ENCODE measurements at regions not wholly inside any gene's neighbourhood (a gene's known extent, or its start where the extent isn't known, plus 50 kb on each side); places are given as distances from the start of the nearest gene placed in this dataset.
"Not testable (repeated sequence)": the region's sequence is repeated elsewhere in the genome, so short reads cannot be mapped to it uniquely, and the experiment has no call there.

GRCh38 chr5:54390539-54391031, 64.9 kb upstream of the HSPB3 start:
- Histone ChIP-seq H3K4me1 (ENCODE audit: control insufficient read depth in 2 of 2, insufficient read depth in 2 of 2, low read length in 2 of 2) (no peaks in the 10 kb centered on the region), H3K9me3 (ENCODE audit: control insufficient read depth in 2 of 3, low read length in 3 of 3) (no peaks in the 10 kb centered on the region), H3K36me3 (ENCODE audit: control insufficient read depth in 2 of 3, insufficient read depth in 3 of 3, low read length in 3 of 3) (no peaks in the 10 kb centered on the region), H3K27me3 (ENCODE audit: control insufficient read depth in 2 of 2, insufficient read depth in 2 of 2, low read length in 2 of 2) (no peaks in the 10 kb centered on the region), H3K27ac (ENCODE audit: low read depth, low read length) (no peak overlapping the region), H3K4me3 (ENCODE audit: low read length) (no peak overlapping the region)
- intact Hi-C loops (cut with micrococcal nuclease): no loop called here
- CTCF ChIA-PET: no interaction called here
- POLR2A ChIA-PET: no interaction called here
- Mint-ChIP-seq H3K27me3 (no peaks in the 10 kb centered on the region), H3K4me3 (no peak overlapping the region), H3K27ac (no peak overlapping the region), H3K36me3 (no peaks in the 10 kb centered on the region), H3K9me3 (peaks cover 0 to 6% (median 0%) of the 10 kb centered on the region in 11 donors), H3K4me1 (no peaks in the 10 kb centered on the region)
- ATAC-seq: no peak
- no peak for DNase-seq

DNA sequence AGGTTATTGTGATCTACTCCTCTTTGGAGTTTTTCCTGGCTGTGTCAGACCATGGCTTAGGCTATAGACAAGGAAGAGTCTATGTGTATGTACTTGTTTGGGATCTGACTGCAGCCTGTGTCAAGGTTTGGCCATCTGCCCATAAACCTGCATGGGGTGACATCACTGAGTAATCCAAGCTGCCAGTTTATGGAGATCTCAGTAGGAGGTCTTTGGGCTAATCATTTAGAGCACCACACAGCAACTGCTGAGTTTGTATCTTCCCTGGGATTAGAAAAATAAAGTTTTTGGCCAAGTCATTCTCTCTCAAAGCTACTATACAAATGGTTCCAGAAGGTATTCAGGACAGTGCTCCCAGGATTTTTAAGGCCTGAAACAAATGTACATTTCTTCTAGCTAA, 65.5 kb upstream of the HSPB3 start:
- ChIA-PET POLR2A (no interaction called here), CTCF (no interaction called here)
- no peaks in the 10 kb centered on the region for H3K9me3 ChIP-seq (ENCODE audit: control insufficient read depth in 2 of 3, low read length in 3 of 3)
- H3K4me3 ChIP-seq (ENCODE audit: low read length): no peak overlapping the region
- H3K4me3 Mint-ChIP-seq: no peak overlapping the region
- no peak for ATAC-seq
- no peaks in the 10 kb centered on the region for H3K27me3 Mint-ChIP-seq
- intact Hi-C loops (cut with micrococcal nuclease): no loop called here
- no peaks in the 10 kb centered on the region for H3K36me3 Mint-ChIP-seq
- H3K4me1 Mint-ChIP-seq: no peaks in the 10 kb centered on the region
- H3K9me3 Mint-ChIP-seq: peaks cover 0 to 6% (median 0%) of the 10 kb centered on the region in 11 donors
- H3K4me1 ChIP-seq (ENCODE audit: control insufficient read depth in 2 of 2, insufficient read depth in 2 of 2, low read length in 2 of 2): no peaks in the 10 kb centered on the region
- H3K27ac Mint-ChIP-seq: no peak overlapping the region
- H3K27me3 ChIP-seq (ENCODE audit: control insufficient read depth in 2 of 2, insufficient read depth in 2 of 2, low read length in 2 of 2): no peaks in the 10 kb centered on the region
- H3K27ac ChIP-seq (ENCODE audit: low read depth, low read length): no peak overlapping the region
- DNase-seq: no peak
- H3K36me3 ChIP-seq (ENCODE audit: control insufficient read depth in 2 of 3, insufficient read depth in 3 of 3, low read length in 3 of 3): no peaks in the 10 kb centered on the region

GRCh38 chr5:54389399-54389798, 66.1 kb upstream of the HSPB3 start:
- DNase-seq; H3K4me1 Mint-ChIP-seq; H3K9me3 ChIP-seq (ENCODE audit: control insufficient read depth in 2 of 3, low read length in 3 of 3); H3K27me3 Mint-ChIP-seq; H3K4me3 Mint-ChIP-seq; CTCF ChIA-PET; H3K27me3 ChIP-seq (ENCODE audit: control insufficient read depth in 2 of 2, insufficient read depth in 2 of 2, low read length in 2 of 2); H3K36me3 Mint-ChIP-seq; H3K27ac ChIP-seq (ENCODE audit: low read depth, low read length); ATAC-seq; H3K4me3 ChIP-seq (ENCODE audit: low read length); H3K27ac Mint-ChIP-seq; intact Hi-C loops (cut with micrococcal nuclease); H3K9me3 Mint-ChIP-seq; POLR2A ChIA-PET; H3K4me1 ChIP-seq (ENCODE audit: control insufficient read depth in 2 of 2, insufficient read depth in 2 of 2, low read length in 2 of 2); H3K36me3 ChIP-seq (ENCODE audit: control insufficient read depth in 2 of 3, insufficient read depth in 3 of 3, low read length in 3 of 3): not testable (repeated sequence)

- Histone ChIP-seq H3K27ac (ENCODE audit: low read depth, low read length) (no peak overlapping the region), H3K9me3 (ENCODE audit: control insufficient read depth in 2 of 3, low read length in 3 of 3) (no peaks in the 10 kb centered on the region), H3K4me1 (ENCODE audit: control insufficient read depth in 2 of 2, insufficient read depth in 2 of 2, low read length in 2 of 2) (no peaks in the 10 kb centered on the region), H3K36me3 (ENCODE audit: control insufficient read depth in 2 of 3, insufficient read depth in 3 of 3, low read length in 3 of 3) (no peaks in the 10 kb centered on the region), H3K27me3 (ENCODE audit: control insufficient read depth in 2 of 2, insufficient read depth in 2 of 2, low read length in 2 of 2) (no peaks in the 10 kb centered on the region), H3K4me3 (ENCODE audit: low read length) (no peak overlapping the region)
- CTCF ChIA-PET: interaction anchor here (0.5 kb wide), 1 partner anchor 9 kb away, joined by 5 read pairs; no protein-coding TSS in a partner anchor
- Mint-ChIP-seq H3K4me3 (no peak overlapping the region), H3K36me3 (no peaks in the 10 kb centered on the region), H3K4me1 (no peaks in the 10 kb centered on the region), H3K9me3 (peaks cover 0 to 6% (median 0%) of the 10 kb centered on the region in 11 donors), H3K27ac (no peak overlapping the region), H3K27me3 (peaks cover 0 to 6% (median 0%) of the 10 kb centered on the region in 5 donors)
- no peak for ATAC-seq
- POLR2A ChIA-PET: no interaction called here
- intact Hi-C loops (cut with micrococcal nuclease): no loop called here
- DNase-seq: no peak
Measured at GRCh38 chr5:54388811-54389210, 66.7 kb upstream of the HSPB3 start.

- no peaks in the 10 kb centered on the region for H3K36me3 Mint-ChIP-seq
- Histone ChIP-seq H3K4me3 (ENCODE audit: low read length) (no peak overlapping the region), H3K27ac (ENCODE audit: low read depth, low read length) (no peak overlapping the region), H3K36me3 (ENCODE audit: control insufficient read depth in 2 of 3, insufficient read depth in 3 of 3, low read length in 3 of 3) (no peaks in the 10 kb centered on the region), H3K4me1 (ENCODE audit: control insufficient read depth in 2 of 2, insufficient read depth in 2 of 2, low read length in 2 of 2) (no peaks in the 10 kb centered on the region), H3K27me3 (ENCODE audit: control insufficient read depth in 2 of 2, insufficient read depth in 2 of 2, low read length in 2 of 2) (no peaks in the 10 kb centered on the region), H3K9me3 (ENCODE audit: control insufficient read depth in 2 of 3, low read length in 3 of 3) (no peaks in the 10 kb centered on the region)
- H3K4me1 Mint-ChIP-seq: no peaks in the 10 kb centered on the region
- CTCF ChIA-PET: no interaction called here
- no peak for ATAC-seq
- intact Hi-C loops (cut with micrococcal nuclease): no loop called here
- peaks cover 0 to 6% (median 0%) of the 10 kb centered on the region in 11 donors for H3K9me3 Mint-ChIP-seq
- no peak for DNase-seq
- POLR2A ChIA-PET: no interaction called here
- no peak overlapping the region for H3K27ac Mint-ChIP-seq
- H3K4me3 Mint-ChIP-seq: no peak overlapping the region
- peaks cover 0 to 10% (median 0%) of the 10 kb centered on the region in 5 donors for H3K27me3 Mint-ChIP-seq
Measured at GRCh38 chr5:54388409-54388808, 67.1 kb upstream of the HSPB3 start.

DNA sequence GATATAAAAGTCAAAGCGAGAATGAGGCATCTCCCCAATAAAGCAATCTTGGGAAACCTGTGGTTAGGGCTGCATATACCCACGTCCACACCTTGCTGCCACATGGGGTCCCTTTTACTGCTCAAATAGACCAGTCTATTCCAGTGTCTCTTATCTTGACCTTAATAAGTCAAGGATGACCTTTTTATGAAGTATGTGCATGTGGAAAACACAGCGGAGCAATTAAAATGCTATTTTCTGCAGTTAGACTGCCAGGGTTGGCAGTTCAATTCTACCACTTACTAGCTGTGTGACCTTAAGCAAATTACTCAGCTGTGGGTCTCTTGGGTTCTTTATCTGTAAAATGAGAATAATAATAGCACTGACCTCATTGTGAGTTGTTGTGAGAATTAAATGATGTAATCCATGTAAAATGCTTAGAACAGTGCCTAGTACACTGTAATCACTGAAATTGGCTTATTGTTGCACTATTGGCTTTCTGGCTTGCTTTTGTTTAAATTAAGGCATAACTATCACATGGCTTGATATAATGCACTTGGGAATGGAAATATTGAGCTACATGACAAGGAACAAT, 67.8 kb upstream of the HSPB3 start:
- H3K27ac Mint-ChIP-seq: no peak overlapping the region
- POLR2A ChIA-PET: no interaction called here

DNA sequence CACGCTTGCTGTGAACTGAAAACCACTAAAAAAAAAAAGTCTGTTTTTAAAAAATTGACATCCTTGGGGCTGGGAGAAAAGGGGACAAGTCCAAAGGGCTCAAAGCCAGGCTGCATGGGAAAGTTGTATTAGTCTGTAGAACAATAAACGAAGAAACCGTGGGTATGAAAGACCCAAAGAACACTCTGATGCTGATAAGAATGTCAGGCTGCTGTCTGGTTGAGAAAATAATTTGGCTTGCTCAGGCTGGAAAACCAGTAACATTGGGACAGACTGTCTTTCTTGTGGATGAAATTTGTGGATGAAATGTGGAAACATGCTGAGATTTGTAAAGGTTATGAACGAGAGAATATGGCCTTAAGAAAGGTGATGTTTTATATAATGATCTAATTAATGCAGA, 68.5 kb upstream of the HSPB3 start:
- no peak for DNase-seq
- H3K4me3 ChIP-seq (ENCODE audit: low read length): no peak overlapping the region
- H3K27ac ChIP-seq (ENCODE audit: low read depth, low read length): no peak overlapping the region
- H3K27me3 Mint-ChIP-seq: peaks cover 0 to 11% (median 4%) of the 10 kb centered on the region in 5 donors
- CTCF ChIA-PET: no interaction called here
- H3K27me3 ChIP-seq (ENCODE audit: control insufficient read depth in 2 of 2, insufficient read depth in 2 of 2, low read length in 2 of 2): no peaks in the 10 kb centered on the region
- no peak overlapping the region for H3K27ac Mint-ChIP-seq
- no peak for ATAC-seq
- H3K4me1 ChIP-seq (ENCODE audit: control insufficient read depth in 2 of 2, insufficient read depth in 2 of 2, low read length in 2 of 2): no peaks in the 10 kb centered on the region
- H3K36me3 Mint-ChIP-seq: no peaks in the 10 kb centered on the region
- no peaks in the 10 kb centered on the region for H3K4me1 Mint-ChIP-seq
- no peak overlapping the region for H3K4me3 Mint-ChIP-seq
- POLR2A ChIA-PET: no interaction called here
- intact Hi-C loops (cut with micrococcal nuclease): no loop called here
- H3K36me3 ChIP-seq (ENCODE audit: control insufficient read depth in 2 of 3, insufficient read depth in 3 of 3, low read length in 3 of 3): no peaks in the 10 kb centered on the region
- peaks cover 0 to 4% (median 0%) of the 10 kb centered on the region in 11 donors for H3K9me3 Mint-ChIP-seq
- no peaks in the 10 kb centered on the region for H3K9me3 ChIP-seq (ENCODE audit: control insufficient read depth in 2 of 3, low read length in 3 of 3)

More for the DNA sequence above, 67.8 kb upstream of the HSPB3 start:
- Mint-ChIP-seq H3K36me3 (no peaks in the 10 kb centered on the region), H3K27me3 (peaks cover 0 to 11% (median 0%) of the 10 kb centered on the region in 5 donors), H3K4me1 (no peaks in the 10 kb centered on the region), H3K9me3 (peaks cover 0 to 4% (median 0%) of the 10 kb centered on the region in 11 donors), H3K4me3 (no peak overlapping the region)
- no peak for DNase-seq
- Histone ChIP-seq H3K27ac (ENCODE audit: low read depth, low read length) (no peak overlapping the region), H3K4me3 (ENCODE audit: low read length) (no peak overlapping the region), H3K4me1 (ENCODE audit: control insufficient read depth in 2 of 2, insufficient read depth in 2 of 2, low read length in 2 of 2) (no peaks in the 10 kb centered on the region), H3K27me3 (ENCODE audit: control insufficient read depth in 2 of 2, insufficient read depth in 2 of 2, low read length in 2 of 2) (no peaks in the 10 kb centered on the region), H3K9me3 (ENCODE audit: control insufficient read depth in 2 of 3, low read length in 3 of 3) (no peaks in the 10 kb centered on the region), H3K36me3 (ENCODE audit: control insufficient read depth in 2 of 3, insufficient read depth in 3 of 3, low read length in 3 of 3) (no peaks in the 10 kb centered on the region)
- ATAC-seq: no peak
- CTCF ChIA-PET: no interaction called here
- intact Hi-C loops (cut with micrococcal nuclease): no loop called here

Data from naive thymus-derived CD4-positive, alpha-beta T cell (primary cell).